Endothelial cell (in vitro differentiated cells): ENCODE measurements at regions not wholly inside any gene's neighbourhood (a gene's known extent, or its start where the extent isn't known, plus 50 kb on each side); places are given as distances from the start of the nearest gene placed in this dataset.

Experiments
- DNase-seq: peaks from one replicate; pipeline ENCODE4 v3.0.0; 2021; ENCODE audit warnings: low spot score
- H3K27ac Mint-ChIP-seq: one replicate; pipeline ENCODE4 v1.8.0; 2021; ENCODE audit warnings: mixed read lengths, inconsistent platforms; ENCODE audit not compliant: unreplicated experiment
- H3K27me3 Mint-ChIP-seq: one replicate; pipeline ENCODE4 v1.8.0; 2021; ENCODE audit warnings: mild to moderate bottlenecking, moderate library complexity, mixed read lengths, inconsistent platforms; ENCODE audit not compliant: unreplicated experiment
- H3K36me3 Mint-ChIP-seq: one replicate; pipeline ENCODE4 v1.8.0; 2021; ENCODE audit warnings: mild to moderate bottlenecking, low read depth, mixed read lengths, inconsistent platforms; ENCODE audit not compliant: unreplicated experiment
- H3K4me1 Mint-ChIP-seq: one replicate; pipeline ENCODE4 v1.8.0; 2021; ENCODE audit warnings: mild to moderate bottlenecking, mixed read lengths, inconsistent platforms; ENCODE audit not compliant: unreplicated experiment
- H3K4me3 Mint-ChIP-seq: one replicate; pipeline ENCODE4 v1.8.0; 2021; ENCODE audit warnings: mild to moderate bottlenecking, mixed read lengths, inconsistent platforms; ENCODE audit not compliant: unreplicated experiment
- H3K9me3 Mint-ChIP-seq: one replicate; pipeline ENCODE4 v1.8.0; 2021; ENCODE audit warnings: mixed read lengths, inconsistent platforms; ENCODE audit not compliant: unreplicated experiment
- TF ChIP-seq, protein P1 (sequence below): fragments of 200-600 bp; sonication (generic); IDR thresholded peaks from one replicate; pipeline ENCODE4 v1.5.0; 2021; ENCODE audit warnings: antibody characterized with exemption; ENCODE audit not compliant: unreplicated experiment

DNA sequence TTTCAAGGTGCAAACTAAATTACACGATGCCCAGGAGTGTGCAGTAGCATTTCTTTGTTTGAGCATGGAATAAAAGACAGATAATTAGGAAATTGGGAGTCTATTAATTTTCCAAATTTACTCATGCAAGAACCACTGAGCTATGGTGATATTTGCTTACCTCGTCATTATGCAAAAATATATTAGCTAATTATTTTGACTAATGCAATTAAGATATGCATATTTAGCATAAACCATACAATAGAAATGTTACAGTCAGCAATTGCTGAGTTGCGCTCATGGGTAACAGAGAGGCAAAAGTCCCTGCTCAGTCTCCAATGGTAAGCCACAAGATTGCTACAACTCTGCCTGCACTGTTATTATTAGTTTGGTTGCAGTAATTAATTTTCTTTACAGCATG is 342.0 kb downstream of the TXNL1 start:
- TF ChIP-seq, protein P1, sequence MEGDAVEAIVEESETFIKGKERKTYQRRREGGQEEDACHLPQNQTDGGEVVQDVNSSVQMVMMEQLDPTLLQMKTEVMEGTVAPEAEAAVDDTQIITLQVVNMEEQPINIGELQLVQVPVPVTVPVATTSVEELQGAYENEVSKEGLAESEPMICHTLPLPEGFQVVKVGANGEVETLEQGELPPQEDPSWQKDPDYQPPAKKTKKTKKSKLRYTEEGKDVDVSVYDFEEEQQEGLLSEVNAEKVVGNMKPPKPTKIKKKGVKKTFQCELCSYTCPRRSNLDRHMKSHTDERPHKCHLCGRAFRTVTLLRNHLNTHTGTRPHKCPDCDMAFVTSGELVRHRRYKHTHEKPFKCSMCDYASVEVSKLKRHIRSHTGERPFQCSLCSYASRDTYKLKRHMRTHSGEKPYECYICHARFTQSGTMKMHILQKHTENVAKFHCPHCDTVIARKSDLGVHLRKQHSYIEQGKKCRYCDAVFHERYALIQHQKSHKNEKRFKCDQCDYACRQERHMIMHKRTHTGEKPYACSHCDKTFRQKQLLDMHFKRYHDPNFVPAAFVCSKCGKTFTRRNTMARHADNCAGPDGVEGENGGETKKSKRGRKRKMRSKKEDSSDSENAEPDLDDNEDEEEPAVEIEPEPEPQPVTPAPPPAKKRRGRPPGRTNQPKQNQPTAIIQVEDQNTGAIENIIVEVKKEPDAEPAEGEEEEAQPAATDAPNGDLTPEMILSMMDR = no peak
- no peaks in the 10 kb centered on the region for H3K27me3 Mint-ChIP-seq
- DNase-seq = no peak
- no peaks in the 10 kb centered on the region for H3K36me3 Mint-ChIP-seq
- H3K4me1 Mint-ChIP-seq = peaks cover 9% of the 10 kb centered on the region
- no peaks in the 10 kb centered on the region for H3K9me3 Mint-ChIP-seq
- H3K27ac Mint-ChIP-seq = no peak overlapping the region
- H3K4me3 Mint-ChIP-seq = no peak overlapping the region

DNA sequence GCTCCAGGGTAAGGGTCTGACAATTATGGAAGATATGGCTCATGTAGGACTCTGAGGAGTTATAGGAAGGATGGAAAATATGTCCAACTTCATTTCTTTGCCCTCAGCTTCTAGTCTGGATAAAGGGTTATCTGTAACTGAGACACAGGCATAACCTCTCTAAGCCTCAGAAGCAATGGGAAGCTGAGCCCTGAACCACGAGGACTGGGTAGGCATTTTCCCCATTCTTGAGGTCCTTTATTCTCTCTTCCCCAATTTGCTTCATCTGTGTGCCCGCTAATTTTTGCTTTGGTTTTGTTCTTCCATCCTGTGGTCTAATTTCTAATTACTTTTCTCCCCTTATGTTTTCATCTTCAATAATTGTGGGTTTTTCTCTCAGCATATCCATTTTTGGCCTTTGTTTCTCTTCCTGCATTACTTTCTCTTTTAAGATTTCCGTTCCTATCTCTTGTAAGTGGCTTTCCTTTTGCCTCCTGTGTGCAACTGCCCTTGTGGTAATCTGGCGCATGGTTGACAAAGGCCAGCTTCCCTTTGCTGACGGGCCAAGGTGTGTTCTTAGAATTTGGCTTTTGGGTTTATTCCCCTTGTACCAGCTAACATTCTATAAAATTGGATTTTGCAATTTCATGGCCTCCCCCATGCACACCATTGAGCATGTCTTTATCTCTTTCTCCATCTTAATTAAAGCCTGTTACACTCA is 343.8 kb downstream of the TXNL1 start:
- DNase-seq = no peak
- Mint-ChIP-seq H3K9me3 (no peaks in the 10 kb centered on the region), H3K27ac (no peak overlapping the region), H3K27me3 (no peaks in the 10 kb centered on the region), H3K4me1 (peaks cover 22% of the 10 kb centered on the region), H3K36me3 (no peaks in the 10 kb centered on the region), H3K4me3 (no peak overlapping the region)
- TF ChIP-seq, protein P1 = no peak

DNA sequence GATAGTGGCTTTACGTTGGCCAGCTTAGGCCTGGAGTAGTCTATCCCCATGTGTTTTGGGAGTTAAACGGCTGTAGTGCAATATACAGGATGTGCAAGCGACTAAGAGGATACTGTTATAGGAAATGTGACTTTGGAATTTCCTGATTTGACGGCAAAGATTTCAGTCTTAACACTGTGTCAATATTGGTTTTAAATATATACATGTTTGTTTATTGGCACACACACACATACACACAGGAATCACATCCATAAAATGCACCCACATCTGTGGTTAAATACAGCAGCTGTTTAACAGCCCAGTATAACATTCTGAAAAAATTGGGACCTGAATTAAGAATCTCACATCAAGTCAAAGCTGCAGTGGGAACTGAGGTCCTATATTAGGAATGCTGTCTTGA is 347.1 kb downstream of the TXNL1 start:
- no peaks in the 10 kb centered on the region for H3K36me3 Mint-ChIP-seq
- no peaks in the 10 kb centered on the region for H3K27me3 Mint-ChIP-seq
- no peaks in the 10 kb centered on the region for H3K9me3 Mint-ChIP-seq
- peak overlapping the region; percentile 76 for H3K27ac Mint-ChIP-seq
- TF ChIP-seq, protein P1 = no peak
- peaks cover 24% of the 10 kb centered on the region for H3K4me1 Mint-ChIP-seq
- no peak for DNase-seq
- no peak overlapping the region for H3K4me3 Mint-ChIP-seq

DNA sequence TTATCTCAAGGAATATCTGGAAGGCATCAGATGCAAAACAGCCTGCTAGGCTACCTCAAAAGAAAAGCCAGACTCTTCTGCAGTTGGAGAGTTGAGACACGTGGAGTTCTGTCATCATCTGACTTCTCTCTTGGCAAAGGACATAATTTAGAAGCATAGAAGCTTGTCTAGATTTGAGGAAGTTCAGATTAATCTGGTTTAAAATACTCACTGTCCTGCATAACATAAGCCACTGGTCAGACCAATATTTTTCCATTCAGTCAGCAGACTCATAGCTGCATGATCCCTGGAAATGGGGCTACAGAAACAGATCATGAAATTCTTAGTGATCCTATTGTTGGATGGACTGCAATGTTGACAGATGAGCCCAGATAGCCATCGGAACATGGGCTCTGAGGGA is 349.0 kb downstream of the TXNL1 start:
- TF ChIP-seq, protein P1 = no peak
- H3K27me3 Mint-ChIP-seq = peaks cover 1% of the 10 kb centered on the region

DNA sequence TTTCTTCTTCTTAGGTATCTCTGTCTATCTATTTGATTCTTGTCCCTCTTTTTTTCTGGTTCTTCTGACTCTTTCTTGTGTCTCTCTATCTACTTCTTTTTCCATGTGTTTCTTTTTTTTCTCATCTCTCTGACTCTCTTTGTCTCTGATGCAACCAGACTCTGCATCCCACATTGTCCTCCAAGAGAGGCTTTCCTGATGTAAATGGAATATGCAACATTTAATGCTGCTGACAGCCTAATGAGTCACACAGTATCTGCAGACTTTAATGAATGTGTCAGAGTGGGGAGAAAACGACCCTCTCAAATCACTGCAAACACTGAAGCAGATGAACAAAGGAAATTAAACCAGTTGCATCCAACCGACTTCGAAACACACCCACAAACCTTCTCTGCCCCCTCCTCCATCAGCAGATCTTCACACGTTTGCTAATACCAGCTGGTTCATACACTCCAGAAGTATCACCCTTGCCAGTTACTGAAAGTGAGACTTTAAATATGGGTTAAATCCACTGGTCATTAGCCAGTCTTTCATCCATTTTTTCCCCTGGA is 351.5 kb downstream of the TXNL1 start:
- Mint-ChIP-seq H3K4me1 (peaks cover 19% of the 10 kb centered on the region), H3K27ac (no peak overlapping the region), H3K36me3 (no peaks in the 10 kb centered on the region), H3K4me3 (no peak overlapping the region), H3K9me3 (no peaks in the 10 kb centered on the region), H3K27me3 (peaks cover 1% of the 10 kb centered on the region)
- no peak for DNase-seq
- TF ChIP-seq, protein P1 = no peak

More for the DNA sequence above, 349.0 kb downstream of the TXNL1 start:
- no peaks in the 10 kb centered on the region for H3K36me3 Mint-ChIP-seq
- no peak overlapping the region for H3K27ac Mint-ChIP-seq
- no peak overlapping the region for H3K4me3 Mint-ChIP-seq
- no peak for DNase-seq
- no peaks in the 10 kb centered on the region for H3K9me3 Mint-ChIP-seq
- H3K4me1 Mint-ChIP-seq = peaks cover 24% of the 10 kb centered on the region
